22Rv1 (cell line): ENCODE measurements at regions not wholly inside any gene's neighbourhood (a gene's known extent, or its start where the extent isn't known, plus 50 kb on each side); places are given as distances from the start of the nearest gene placed in this dataset.

ENCODE experiments used
- H3K27ac ChIP-seq: fragments of 450-650 bp; 2 replicates; pipeline ENCODE4 v1.5.1; 2017
- CTCF ChIP-seq: fragments of 450-650 bp; IDR thresholded peaks from 2 replicates; pipeline ENCODE4 v1.5.1; 2017; ENCODE audit warnings: mild to moderate bottlenecking
- ZFX ChIP-seq: fragments of 450-650 bp; IDR thresholded peaks from 2 replicates; pipeline ENCODE4 v1.6.1; 2017; ENCODE audit warnings: antibody characterized with exemption, borderline replicate concordance

- H3K27ac ChIP-seq: no peak overlapping the region
- TF ChIP-seq CTCF (no peak), ZFX (no peak)
Observed at GRCh38 chr2:42938671-42939370, 146.4 kb upstream of the HAAO start.

GRCh38 chr2:42937171-42937875, 144.9 kb upstream of the HAAO start:
- no peak for TF ChIP-seq CTCF
- TF ChIP-seq ZFX: no peak
- H3K27ac ChIP-seq: no peak overlapping the region

GRCh38 chr2:42935692-42936671, 143.6 kb upstream of the HAAO start:
- TF ChIP-seq ZFX (no peak), CTCF (no peak)
- H3K27ac ChIP-seq: no peak overlapping the region

GRCh38 chr2:42934580-42935186, 142.3 kb upstream of the HAAO start:
- no peak overlapping the region for H3K27ac ChIP-seq
- TF ChIP-seq ZFX: no peak
- TF ChIP-seq CTCF: no peak

GRCh38 chr2:42933824-42934254, 141.5 kb upstream of the HAAO start:
- no peak overlapping the region for H3K27ac ChIP-seq
- TF ChIP-seq ZFX (no peak), CTCF (no peak)

GRCh38 chr2:42932271-42933151, 140.1 kb upstream of the HAAO start:
- no peak for TF ChIP-seq CTCF
- TF ChIP-seq ZFX: no peak
- H3K27ac ChIP-seq: no peak overlapping the region
